A673 (cell line): ENCODE measurements at regions not wholly inside any gene's neighbourhood (a gene's known extent, or its start where the extent isn't known, plus 50 kb on each side); places are given as distances from the start of the nearest gene placed in this dataset.

ENCODE experiments used
- CTCF ChIP-seq: fragments of 300-800, 200-600 bp; sonication (generic); conservative IDR thresholded peaks from 2 replicates; pipeline ENCODE4 v1.5.1; 2017; ENCODE audit warnings: low read depth, mild to moderate bottlenecking, antibody characterized with exemption, low read length, moderate library complexity, mixed read lengths
- EZH2 ChIP-seq: fragments of 200-600 bp; sonication (generic); IDR thresholded peaks from 2 replicates; pipeline ENCODE4 v1.6.1; 2017; ENCODE audit warnings: borderline replicate concordance, low read depth, mild to moderate bottlenecking, mixed read lengths, antibody characterized with exemption, low read length; ENCODE audit not compliant: poor library complexity, severe bottlenecking

- no peak for TF ChIP-seq CTCF
- TF ChIP-seq EZH2, result no peak
Measured at GRCh38 chr6:167674486-167674885, 152.2 kb upstream of the AFDN start.
